GM12878 (cell line): ENCODE measurements at regions not wholly inside any gene's neighbourhood (a gene's known extent, or its start where the extent isn't known, plus 50 kb on each side); places are given as distances from the start of the nearest gene placed in this dataset.

Experiments
- ATAC-seq: fragments of 200-7000 bp; cut with Tn5 transposase; 3 replicates; pipeline ENCODE4 v1.9.1; 2020; ENCODE audit warnings: mild to moderate bottlenecking, moderate library complexity
- BruUV-seq: library from RNA; stranded (reverse); fragments of 400-500 nt; replicated peaks from 2 replicates; lab custom pipeline; 2021; lab: Mats Ljungman, UMichigan
- CTCF ChIA-PET: fragments of 300-600 bp; sonication (Branson Sonifier 250); formaldehyde crosslinking; extraction: SDS; loops from one replicate; lab custom pipeline; 2021; ENCODE audit warnings: inconsistent platforms; lab: Yijun Ruan, JAX
- POLR2A ChIA-PET: fragments of 350-600 bp; formaldehyde crosslinking; extraction: SDS; loops from one replicate; lab custom pipeline; 2021; ENCODE audit warnings: inconsistent platforms; lab: Charles Lee
- RAD21 ChIA-PET: fragments of 300-600 bp; sonication (Branson Sonifier 250); formaldehyde crosslinking; loops from one replicate; lab custom pipeline; 2023; ENCODE audit warnings: antibody characterized with exemption; ENCODE audit not compliant: unreplicated experiment; lab: Charles Lee
- SMC1A ChIA-PET: fragments of 300-600 bp; sonication (Branson Sonifier 250); formaldehyde crosslinking; loops from one replicate; lab custom pipeline; 2023; ENCODE audit not compliant: unreplicated experiment, uncharacterized antibody; lab: Charles Lee
- DNase-seq: peaks from one replicate; pipeline ENCODE4 v3.0.0-alpha.2; 2011; ENCODE audit warnings: low read depth, low spot score
- FAIRE-seq: peaks from 3 replicates; lab custom pipeline; 2011; peaks lifted over from hg19 to GRCh38; lab: Jason Lieb, UNC
- H2AFZ ChIP-seq: 2 replicates; pipeline ENCODE4 v1.6.0; 2011; ENCODE audit warnings: low read depth, low read length, control low read depth; ENCODE audit not compliant: control insufficient read depth
- H3K27ac ChIP-seq: 2 replicates; pipeline ENCODE4 v1.5.1; 2011; ENCODE audit warnings: control low read depth; ENCODE audit not compliant: control insufficient read depth, insufficient read depth
- H3K27me3 ChIP-seq, 2 experiments: replicated peaks in 1 of 2; 2 replicates each; pipeline versions ENCODE4 v1.6.0 to v1.6.1; 2011; ENCODE audit warnings: low read length in 1 of 2; ENCODE audit not compliant: control insufficient read depth in 2 of 2, insufficient read depth in 2 of 2
- H3K36me3 ChIP-seq, 2 experiments: 2 replicates each; pipeline ENCODE4 v1.5.1; 2011; ENCODE audit warnings: low read length in 1 of 2; ENCODE audit not compliant: control insufficient read depth in 2 of 2, insufficient read depth in 2 of 2
- H3K4me1 ChIP-seq: 2 replicates; pipeline ENCODE4 v1.6.1; 2011; ENCODE audit warnings: mild to moderate bottlenecking, low read length, moderate library complexity, mixed read lengths; ENCODE audit not compliant: control insufficient read depth, insufficient read depth
- H3K4me2 ChIP-seq: 2 replicates; pipeline ENCODE4 v1.6.0; 2011; ENCODE audit warnings: control low read depth; ENCODE audit not compliant: control insufficient read depth, insufficient read depth
- H3K4me3 ChIP-seq: fragments of 200-600 bp; sonication (generic); 2 replicates; pipeline ENCODE4 v1.5.1; 2016
- H3K79me2 ChIP-seq: 2 replicates; pipeline ENCODE4 v1.6.0; 2011; ENCODE audit warnings: low read length; ENCODE audit not compliant: control insufficient read depth, insufficient read depth
- H3K9ac ChIP-seq: 2 replicates; pipeline ENCODE4 v1.8.0; 2011; ENCODE audit warnings: low read length, control low read depth, mixed read lengths; ENCODE audit not compliant: control insufficient read depth, insufficient read depth
- H3K9me3 ChIP-seq: replicated peaks from 3 replicates; pipeline ENCODE4 v1.5.1; 2011; ENCODE audit warnings: mild to moderate bottlenecking, low read length; ENCODE audit not compliant: control insufficient read depth, insufficient read depth
- H4K20me1 ChIP-seq: 2 replicates; pipeline ENCODE4 v1.6.0; 2011; ENCODE audit not compliant: control insufficient read depth, insufficient read depth
- CHD4 ChIP-seq: fragments of 200-600 bp; sonication (generic); IDR thresholded peaks from 2 replicates; pipeline ENCODE4 v1.6.1; 2016; ENCODE audit warnings: mild to moderate bottlenecking
- RBBP5 ChIP-seq: fragments of 200-600 bp; sonication (generic); conservative IDR thresholded peaks from 2 replicates; pipeline ENCODE4 v1.6.1; 2016
- ZNF207 ChIP-seq: fragments of 450-650 bp; IDR thresholded peaks from 2 replicates; pipeline ENCODE4 v1.6.1; 2014; ENCODE audit warnings: antibody characterized with exemption, mild to moderate bottlenecking, borderline replicate concordance
- in situ Hi-C: fragments of 300-500 bp; cut with MboI; formaldehyde crosslinking; loops from 9 replicates; pipeline ENCODE4 v1.14.3; 2018; ENCODE audit warnings: mixed read lengths
- intact Hi-C: fragments of 100-400 bp; cut with micrococcal nuclease; formaldehyde crosslinking; loops from one replicate; pipeline ENCODE4 v1.14.2; 2022; ENCODE audit not compliant: unreplicated experiment
- TF ChIP-seq, protein P1 (sequence below): fragments of 450-650 bp; formaldehyde crosslinking; IDR thresholded peaks from 2 replicates; pipeline ENCODE4 v1.5.0; 2022; ENCODE audit warnings: mild to moderate bottlenecking, missing genetic modification characterization
- TF ChIP-seq, protein P2 (sequence below): IDR thresholded peaks from 2 replicates; pipeline ENCODE4 v1.6.1; 2011; ENCODE audit warnings: borderline replicate concordance, low read depth, mild to moderate bottlenecking, moderate library complexity, mixed read lengths, low read length; ENCODE audit not compliant: insufficient read depth; ENCODE audit errors: extremely low read length
- TF ChIP-seq, protein P3 (sequence below): fragments of 450-650 bp; formaldehyde crosslinking; IDR thresholded peaks from 2 replicates; pipeline ENCODE4 v1.4.0; 2022; ENCODE audit warnings: mild to moderate bottlenecking, moderate library complexity
- TF ChIP-seq, protein P4 (sequence below): IDR thresholded peaks from 2 replicates; pipeline ENCODE4 v1.6.1; 2012; ENCODE audit warnings: mild to moderate bottlenecking, low read depth, low read length
- TF ChIP-seq, protein P5 (sequence below): IDR thresholded peaks from 2 replicates; pipeline ENCODE4 v1.6.1; 2012; ENCODE audit warnings: low read depth, low read length, improper control_type of control experiment

DNA sequence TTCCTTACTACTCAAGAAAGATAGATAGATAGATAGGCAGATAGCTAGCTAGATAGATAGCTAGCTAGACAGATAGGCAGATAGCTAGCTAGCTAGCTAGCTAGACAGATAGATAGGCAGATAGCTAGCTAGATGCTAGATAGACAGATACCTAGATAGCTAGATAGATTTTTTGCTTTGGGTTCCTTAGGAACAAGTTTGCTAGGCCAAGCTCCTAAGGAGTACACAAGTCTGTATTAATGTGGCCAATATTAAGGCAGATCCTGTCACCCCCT lies 61.7 kb upstream of the VPREB1 start:
- no peak for ATAC-seq
- Histone ChIP-seq H3K4me1 (peaks cover 3% of the 10 kb centered on the region; the same call in 1 of the 2 replicates), H2AFZ (0 out of 2 replicates have a peak overlapping the region, but pooled peaks have one; percentile 30), H4K20me1 (no peaks in the 10 kb centered on the region), H3K4me2 (no peak overlapping the region), H3K9me3 (no peaks in the 10 kb centered on the region), H3K36me3 (no peaks in the 10 kb centered on the region), H3K27me3 (no peaks in the 10 kb centered on the region), H3K9ac (no peak overlapping the region), H3K79me2 (no peaks in the 10 kb centered on the region), H3K4me3 (no peak overlapping the region), H3K27ac (no peak overlapping the region)
- ChIA-PET POLR2A (interaction anchor here (1.5 kb wide), 1 partner anchor 15 kb away, joined by 4 read pairs; no protein-coding TSS in a partner anchor), CTCF (interaction anchor here (0.7 to 4.1 kb wide), 13 partner anchors 12 to 777 kb away, joined by 3 to 18 read pairs (median 4); no protein-coding TSS in a partner anchor), RAD21 (interaction anchor here (0.9 to 2.2 kb wide), 6 partner anchors 12 to 771 kb away, joined by 3 to 8 read pairs (median 4); no protein-coding TSS in a partner anchor), SMC1A (interaction anchor here (0.9 to 5.0 kb wide), 6 partner anchors 13 to 777 kb away, joined by 3 to 45 read pairs (median 8); no protein-coding TSS in a partner anchor)
- FAIRE-seq = no peak
- in situ Hi-C loops (loop anchor here (5.0 kb wide), 1 partner anchor 944 kb away; no protein-coding TSS in a partner anchor), intact Hi-C loops (no loop called here)
- no peak for DNase-seq
- TF ChIP-seq, protein P1, sequence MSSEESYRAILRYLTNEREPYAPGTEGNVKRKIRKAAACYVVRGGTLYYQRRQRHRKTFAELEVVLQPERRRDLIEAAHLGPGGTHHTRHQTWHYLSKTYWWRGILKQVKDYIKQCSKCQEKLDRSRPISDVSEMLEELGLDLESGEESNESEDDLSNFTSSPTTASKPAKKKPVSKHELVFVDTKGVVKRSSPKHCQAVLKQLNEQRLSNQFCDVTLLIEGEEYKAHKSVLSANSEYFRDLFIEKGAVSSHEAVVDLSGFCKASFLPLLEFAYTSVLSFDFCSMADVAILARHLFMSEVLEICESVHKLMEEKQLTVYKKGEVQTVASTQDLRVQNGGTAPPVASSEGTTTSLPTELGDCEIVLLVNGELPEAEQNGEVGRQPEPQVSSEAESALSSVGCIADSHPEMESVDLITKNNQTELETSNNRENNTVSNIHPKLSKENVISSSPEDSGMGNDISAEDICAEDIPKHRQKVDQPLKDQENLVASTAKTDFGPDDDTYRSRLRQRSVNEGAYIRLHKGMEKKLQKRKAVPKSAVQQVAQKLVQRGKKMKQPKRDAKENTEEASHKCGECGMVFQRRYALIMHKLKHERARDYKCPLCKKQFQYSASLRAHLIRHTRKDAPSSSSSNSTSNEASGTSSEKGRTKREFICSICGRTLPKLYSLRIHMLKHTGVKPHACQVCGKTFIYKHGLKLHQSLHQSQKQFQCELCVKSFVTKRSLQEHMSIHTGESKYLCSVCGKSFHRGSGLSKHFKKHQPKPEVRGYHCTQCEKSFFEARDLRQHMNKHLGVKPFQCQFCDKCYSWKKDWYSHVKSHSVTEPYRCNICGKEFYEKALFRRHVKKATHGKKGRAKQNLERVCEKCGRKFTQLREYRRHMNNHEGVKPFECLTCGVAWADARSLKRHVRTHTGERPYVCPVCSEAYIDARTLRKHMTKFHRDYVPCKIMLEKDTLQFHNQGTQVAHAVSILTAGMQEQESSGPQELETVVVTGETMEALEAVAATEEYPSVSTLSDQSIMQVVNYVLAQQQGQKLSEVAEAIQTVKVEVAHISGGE (CRISPR knock-in tag) = no peak
- TF ChIP-seq, protein P2, sequence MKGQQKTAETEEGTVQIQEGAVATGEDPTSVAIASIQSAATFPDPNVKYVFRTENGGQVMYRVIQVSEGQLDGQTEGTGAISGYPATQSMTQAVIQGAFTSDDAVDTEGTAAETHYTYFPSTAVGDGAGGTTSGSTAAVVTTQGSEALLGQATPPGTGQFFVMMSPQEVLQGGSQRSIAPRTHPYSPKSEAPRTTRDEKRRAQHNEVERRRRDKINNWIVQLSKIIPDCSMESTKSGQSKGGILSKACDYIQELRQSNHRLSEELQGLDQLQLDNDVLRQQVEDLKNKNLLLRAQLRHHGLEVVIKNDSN = no peak
- no peak for TF ChIP-seq CHD4
- TF ChIP-seq, protein P3, sequence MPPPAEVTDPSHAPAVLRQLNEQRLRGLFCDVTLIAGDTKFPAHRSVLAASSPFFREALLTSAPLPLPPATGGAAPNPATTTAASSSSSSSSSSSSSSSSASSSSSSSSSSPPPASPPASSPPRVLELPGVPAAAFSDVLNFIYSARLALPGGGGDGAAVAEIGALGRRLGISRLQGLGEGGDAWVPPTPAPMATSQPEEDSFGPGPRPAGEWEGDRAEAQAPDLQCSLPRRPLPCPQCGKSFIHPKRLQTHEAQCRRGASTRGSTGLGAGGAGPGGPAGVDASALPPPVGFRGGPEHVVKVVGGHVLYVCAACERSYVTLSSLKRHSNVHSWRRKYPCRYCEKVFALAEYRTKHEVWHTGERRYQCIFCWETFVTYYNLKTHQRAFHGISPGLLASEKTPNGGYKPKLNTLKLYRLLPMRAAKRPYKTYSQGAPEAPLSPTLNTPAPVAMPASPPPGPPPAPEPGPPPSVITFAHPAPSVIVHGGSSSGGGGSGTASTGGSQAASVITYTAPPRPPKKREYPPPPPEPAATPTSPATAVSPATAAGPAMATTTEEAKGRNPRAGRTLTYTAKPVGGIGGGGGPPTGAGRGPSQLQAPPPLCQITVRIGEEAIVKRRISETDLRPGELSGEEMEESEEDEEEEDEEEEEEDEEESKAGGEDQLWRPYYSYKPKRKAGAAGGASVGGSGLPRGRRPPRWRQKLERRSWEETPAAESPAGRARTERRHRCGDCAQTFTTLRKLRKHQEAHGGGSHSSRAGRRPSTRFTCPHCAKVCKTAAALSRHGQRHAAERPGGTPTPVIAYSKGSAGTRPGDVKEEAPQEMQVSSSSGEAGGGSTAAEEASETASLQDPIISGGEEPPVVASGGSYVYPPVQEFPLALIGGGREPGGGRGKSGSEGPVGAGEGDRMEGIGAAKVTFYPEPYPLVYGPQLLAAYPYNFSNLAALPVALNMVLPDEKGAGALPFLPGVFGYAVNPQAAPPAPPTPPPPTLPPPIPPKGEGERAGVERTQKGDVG (CRISPR knock-in tag) = no peak
- TF ChIP-seq, protein P4, sequence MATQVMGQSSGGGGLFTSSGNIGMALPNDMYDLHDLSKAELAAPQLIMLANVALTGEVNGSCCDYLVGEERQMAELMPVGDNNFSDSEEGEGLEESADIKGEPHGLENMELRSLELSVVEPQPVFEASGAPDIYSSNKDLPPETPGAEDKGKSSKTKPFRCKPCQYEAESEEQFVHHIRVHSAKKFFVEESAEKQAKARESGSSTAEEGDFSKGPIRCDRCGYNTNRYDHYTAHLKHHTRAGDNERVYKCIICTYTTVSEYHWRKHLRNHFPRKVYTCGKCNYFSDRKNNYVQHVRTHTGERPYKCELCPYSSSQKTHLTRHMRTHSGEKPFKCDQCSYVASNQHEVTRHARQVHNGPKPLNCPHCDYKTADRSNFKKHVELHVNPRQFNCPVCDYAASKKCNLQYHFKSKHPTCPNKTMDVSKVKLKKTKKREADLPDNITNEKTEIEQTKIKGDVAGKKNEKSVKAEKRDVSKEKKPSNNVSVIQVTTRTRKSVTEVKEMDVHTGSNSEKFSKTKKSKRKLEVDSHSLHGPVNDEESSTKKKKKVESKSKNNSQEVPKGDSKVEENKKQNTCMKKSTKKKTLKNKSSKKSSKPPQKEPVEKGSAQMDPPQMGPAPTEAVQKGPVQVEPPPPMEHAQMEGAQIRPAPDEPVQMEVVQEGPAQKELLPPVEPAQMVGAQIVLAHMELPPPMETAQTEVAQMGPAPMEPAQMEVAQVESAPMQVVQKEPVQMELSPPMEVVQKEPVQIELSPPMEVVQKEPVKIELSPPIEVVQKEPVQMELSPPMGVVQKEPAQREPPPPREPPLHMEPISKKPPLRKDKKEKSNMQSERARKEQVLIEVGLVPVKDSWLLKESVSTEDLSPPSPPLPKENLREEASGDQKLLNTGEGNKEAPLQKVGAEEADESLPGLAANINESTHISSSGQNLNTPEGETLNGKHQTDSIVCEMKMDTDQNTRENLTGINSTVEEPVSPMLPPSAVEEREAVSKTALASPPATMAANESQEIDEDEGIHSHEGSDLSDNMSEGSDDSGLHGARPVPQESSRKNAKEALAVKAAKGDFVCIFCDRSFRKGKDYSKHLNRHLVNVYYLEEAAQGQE = no peak
- no peak for TF ChIP-seq RBBP5
- no peak for TF ChIP-seq ZNF207
- TF ChIP-seq, protein P5, sequence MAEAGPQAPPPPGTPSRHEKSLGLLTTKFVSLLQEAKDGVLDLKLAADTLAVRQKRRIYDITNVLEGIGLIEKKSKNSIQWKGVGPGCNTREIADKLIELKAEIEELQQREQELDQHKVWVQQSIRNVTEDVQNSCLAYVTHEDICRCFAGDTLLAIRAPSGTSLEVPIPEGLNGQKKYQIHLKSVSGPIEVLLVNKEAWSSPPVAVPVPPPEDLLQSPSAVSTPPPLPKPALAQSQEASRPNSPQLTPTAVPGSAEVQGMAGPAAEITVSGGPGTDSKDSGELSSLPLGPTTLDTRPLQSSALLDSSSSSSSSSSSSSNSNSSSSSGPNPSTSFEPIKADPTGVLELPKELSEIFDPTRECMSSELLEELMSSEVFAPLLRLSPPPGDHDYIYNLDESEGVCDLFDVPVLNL = no peak
- no TSS peak for BruUV-seq
